NCI-H345 treated with DMSO at 0.1 percent for 48 hours (cell line): ENCODE measurements at regions not wholly inside any gene's neighbourhood (a gene's known extent, or its start where the extent isn't known, plus 50 kb on each side); places are given as distances from the start of the nearest gene placed in this dataset.
"Not testable (repeated sequence)": the region's sequence is repeated elsewhere in the genome, so short reads cannot be mapped to it uniquely, and the experiment has no call there.

Experiments used
- DNase-seq: peaks from one replicate; lab custom pipeline; 2025; ENCODE audit not compliant: unreplicated experiment; lab: John Stamatoyannopoulos, UW

DNA sequence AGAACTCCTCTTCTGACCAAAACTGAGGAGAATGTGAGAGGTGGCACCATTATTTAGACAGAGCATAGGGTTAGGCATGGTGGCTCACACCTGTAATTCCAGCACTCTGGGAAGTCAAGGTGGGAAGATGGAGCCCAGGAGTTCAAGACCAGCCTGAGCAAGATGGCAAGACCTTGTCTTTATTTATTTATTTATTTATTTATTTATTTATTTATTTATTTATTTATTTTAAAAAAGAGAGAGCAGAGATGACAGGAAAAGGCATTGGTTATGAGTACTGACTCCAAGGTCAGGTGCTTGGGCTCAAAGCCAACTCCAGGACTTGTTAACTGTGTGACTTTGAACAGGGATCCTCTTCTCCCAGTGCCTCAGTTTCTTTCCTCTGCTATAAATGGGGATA lies 217.7 kb downstream of the MEX3B start:
- DNase-seq: no peak

DNA sequence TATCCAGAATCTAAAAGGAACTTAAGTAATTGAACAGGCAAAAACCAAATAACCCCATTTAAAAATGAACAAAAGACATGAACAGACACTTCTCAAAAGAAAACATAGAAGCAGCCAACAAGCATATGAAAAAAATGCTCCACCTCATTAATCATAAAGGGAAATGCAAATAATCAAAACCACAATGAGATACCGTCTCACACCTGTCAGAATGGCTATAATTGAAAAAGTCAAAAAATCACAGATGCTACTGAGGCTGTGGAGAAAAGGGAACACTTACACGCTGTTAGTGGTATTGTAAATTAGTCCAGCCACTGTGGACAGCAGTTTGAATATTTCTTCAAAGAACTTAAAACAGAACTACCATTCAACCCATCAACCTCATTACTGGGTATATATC lies 220.7 kb downstream of the MEX3B start:
- DNase-seq: no peak

DNA sequence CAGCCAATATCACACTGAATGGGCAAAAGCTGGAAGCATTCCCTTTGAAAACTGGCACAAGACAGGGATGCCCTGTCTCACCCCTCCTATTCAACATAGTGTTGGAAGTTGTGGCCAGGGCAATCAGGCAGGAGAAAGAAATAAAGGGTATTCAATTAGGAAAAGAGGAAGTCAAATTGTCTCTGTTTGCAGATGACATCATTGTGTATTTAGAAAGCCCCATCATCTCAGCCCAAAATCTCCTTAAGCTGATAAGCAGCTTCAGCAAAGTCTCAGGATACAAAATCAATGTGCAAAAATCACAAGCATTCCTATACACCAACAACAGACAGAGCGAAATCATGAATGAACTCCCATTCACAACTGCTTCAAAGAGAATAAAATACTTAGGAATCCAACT lies 223.2 kb downstream of the MEX3B start:
- not testable (repeated sequence) for DNase-seq

DNA sequence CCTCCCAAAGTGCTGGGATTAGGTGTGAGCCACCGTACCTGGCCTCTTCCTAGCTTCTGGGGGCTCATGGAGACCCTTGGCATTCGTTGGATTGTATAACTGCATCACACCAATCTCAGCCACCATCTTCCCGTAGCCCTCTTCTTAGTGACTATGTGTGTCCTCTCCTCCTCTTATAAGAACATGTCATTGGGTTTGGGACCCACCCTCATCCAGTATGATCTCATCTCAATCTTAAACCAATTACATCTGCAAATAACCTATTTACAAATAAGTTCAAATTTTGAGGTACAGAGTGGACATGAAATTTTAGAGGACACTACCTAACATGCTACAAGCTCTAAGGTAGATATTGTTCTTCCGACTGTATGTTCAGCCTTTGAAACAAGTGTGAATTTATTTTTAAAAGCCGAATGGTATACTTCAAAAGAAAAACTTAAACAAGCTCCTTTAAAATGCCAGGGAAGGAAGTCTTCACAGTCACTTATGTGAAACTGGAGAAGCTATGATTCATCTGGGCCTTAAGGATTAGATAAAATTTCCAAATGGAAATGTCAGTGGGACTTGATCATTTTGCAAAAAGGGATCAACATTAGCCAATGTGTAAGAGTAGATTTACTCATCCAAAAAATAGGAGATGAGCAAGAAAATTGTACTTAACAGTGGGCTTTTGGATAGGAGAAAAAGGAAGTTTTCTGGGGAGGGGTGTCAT lies 225.7 kb downstream of the MEX3B start:
- no peak for DNase-seq

DNA sequence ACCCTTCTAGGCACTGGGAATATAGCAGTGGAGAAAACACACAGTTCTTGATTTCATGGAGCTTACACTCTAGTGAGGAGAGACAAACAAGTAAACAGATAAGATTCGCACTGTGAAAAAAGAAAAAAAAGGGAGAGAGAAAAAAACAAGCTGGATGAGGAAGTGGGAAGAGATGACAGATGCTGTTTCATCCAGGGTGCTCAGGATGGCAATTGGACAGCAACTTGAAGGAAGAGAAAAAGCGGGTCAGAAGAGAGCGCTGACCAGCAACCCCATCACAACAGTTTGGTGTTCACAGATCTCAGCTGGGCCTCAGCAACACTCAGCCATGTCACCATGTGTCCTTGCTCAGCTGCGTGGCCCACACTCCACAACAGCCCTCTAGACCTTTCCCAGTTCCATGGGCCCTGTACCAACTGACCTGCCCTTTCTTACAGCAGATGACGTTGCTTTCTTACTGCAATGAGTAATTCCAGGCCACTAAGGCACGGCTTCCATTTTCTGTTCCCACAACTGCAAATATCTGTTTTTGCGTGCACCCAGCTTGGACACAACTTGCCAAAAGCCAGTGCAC lies 230.8 kb downstream of the MEX3B start:
- no peak for DNase-seq

DNA sequence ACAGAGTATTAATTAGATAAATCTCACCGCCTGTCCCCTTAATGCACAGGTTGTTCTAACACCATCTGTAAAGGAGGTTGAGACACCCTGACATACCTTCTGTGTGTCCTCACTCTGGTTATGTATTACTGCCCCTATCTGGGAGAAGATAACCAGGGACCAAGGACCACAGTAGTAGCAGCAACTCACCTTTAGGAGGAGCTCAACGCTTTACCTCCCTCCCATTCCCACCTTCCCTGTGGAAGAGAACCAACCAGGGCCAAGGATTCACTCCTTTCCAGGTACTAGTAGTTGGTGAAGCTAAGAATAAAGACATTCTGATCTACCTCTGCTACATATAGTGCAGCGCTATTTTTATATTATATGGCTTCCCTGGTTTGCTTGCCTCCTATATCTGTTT lies 232.6 kb downstream of the MEX3B start:
- peak; percentile 28 for DNase-seq

DNA sequence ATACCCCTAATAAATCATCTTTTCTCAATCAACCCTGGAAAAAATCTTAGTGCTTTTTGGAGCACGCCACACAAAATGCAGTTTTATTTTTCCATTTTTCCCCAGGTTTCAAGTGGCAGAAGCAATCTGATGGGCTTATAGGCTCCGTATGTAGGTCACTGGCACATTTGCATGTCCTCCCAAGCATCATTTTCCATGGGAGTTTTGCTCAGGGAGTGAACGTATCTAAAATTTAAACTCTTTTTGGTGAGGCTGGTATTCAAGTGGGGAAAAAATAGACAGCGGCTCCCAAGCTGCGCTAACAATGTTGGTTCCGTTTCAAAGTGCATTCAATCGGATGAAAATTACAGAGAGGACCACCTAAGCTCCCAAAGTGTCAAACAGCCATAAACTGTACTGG lies 233.4 kb downstream of the MEX3B start:
- no peak for DNase-seq

DNA sequence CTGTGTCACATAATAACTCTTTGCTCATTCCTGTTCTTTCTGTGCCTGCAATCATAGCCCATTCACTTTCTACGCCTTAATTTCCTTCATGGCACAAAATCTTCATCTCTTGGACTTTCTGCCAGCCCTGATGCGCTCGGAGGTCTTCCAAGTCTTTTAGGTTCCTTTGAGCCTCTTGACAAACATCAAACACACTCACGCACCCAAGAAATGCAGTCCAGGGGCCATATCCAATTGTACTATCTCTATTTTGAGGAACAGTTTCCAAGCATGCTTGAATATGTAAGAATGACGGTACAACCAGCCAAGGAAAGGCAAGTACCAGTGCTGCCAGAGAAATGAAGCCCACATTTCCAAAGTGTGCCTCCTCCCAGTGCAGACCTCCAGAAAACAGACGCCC lies 234.1 kb downstream of the MEX3B start:
- DNase-seq: no peak

DNA sequence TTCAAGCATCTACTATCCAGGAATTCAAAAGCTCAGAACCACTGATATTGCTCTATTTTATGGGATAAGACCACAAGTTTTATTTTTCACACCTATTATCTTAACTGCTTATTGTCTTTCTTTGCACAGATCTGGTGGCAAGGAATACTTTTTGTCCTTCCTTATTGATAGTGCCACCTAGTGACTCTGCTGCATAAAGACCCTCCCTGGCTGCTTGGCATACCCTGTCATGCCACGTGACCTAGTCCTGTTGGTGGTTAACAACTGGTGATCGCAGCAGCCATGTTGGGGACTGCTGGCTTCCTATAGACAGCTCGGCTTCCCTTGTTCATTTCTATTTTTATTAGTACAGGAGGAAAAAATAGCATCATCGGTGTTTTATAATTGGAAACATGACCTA lies 236.3 kb downstream of the MEX3B start:
- no peak for DNase-seq

DNA sequence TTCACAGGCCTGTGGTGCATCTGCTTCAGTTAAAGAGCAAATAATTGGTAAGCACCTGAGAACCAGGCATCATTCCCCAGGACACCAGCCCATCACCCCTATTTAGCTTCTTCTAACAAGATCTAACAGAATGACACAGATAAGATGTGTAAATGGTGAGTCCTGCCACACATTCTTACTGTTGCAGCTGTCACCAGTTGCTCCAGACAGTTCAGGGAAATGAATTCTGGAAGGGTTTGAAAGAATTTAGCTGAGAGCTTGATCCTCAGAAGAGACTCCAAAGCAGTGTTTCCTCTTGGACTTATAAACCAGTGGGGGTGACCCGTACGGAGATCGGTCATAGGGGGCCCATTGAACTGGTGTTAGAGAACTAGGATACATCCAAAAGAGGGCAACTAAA lies 238.0 kb downstream of the MEX3B start:
- DNase-seq: no peak

DNA sequence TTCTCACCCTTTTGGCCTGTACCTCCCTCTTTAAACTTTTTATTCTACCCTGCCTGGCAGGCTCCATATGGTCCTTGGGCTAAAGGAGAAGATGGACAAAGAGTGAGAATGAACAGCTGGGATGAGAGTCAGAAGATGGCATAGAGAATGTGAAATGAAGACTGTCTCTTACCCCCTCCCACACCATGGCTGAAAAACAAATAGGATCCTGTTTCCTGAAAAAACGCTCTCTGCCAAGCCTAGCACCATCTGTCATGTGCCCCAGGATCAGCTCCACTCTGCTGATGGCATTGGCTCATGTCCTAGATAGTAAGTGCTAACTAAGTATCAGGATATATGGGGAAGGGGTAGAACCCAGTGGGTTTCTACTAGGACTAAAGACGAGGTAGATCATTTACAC lies 238.6 kb downstream of the MEX3B start:
- no peak for DNase-seq

DNA sequence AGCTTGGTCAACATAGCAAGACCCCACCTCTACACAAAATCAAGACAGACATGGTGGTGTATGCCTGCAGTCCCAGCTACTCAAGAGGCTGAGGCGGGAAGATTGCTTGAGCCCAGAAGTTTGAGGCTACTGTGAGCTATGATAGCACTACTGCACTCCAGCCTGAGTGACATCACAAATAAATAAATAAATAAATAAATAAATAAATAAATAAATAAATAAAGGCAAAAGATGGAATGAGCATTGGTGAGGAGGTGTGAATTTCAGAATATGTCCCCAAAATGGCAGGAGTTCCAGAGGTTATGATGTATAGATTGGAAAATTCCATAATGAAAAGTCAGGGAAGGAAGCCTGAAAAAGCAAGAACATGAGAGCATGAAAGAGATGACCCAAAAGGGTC lies 249.9 kb downstream of the MEX3B start:
- no peak for DNase-seq

DNA sequence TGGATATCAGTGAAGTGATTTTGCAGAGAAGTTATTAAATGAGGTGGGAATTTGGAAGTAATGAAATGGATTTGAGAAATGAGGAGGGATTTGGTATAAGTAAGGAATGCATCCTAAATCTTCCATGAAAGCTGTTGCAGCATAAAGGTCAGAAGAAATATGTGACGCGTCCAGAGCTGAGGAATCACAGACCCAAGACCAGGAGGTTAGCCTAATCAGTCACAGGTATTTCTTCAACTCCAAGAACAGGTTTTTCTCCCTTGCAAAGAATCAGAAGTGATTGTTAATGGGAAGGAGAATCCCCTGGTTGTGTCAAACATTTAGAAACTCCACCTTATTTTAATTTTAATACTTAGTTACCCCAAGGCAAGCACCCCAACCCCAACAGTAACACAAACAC lies 253.2 kb downstream of the MEX3B start:
- DNase-seq: no peak

DNA sequence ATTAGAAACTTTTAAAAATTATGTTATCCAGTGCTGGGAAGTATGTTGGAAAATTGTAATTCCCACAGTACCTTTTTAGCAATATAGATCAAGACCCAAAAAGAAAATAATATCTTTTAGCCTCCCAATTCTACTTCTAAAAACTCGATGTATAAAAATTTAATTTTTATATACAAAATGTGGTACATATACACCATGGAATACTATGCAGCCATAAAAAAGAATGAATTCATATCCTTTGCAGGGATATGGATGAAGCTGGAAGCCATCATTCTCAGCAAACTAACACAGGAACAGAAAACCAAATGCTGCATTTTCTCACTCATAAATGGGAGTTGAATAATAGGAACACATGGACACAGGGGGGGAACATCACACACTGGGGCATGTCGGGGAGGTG lies 254.5 kb downstream of the MEX3B start:
- DNase-seq: not testable (repeated sequence)

DNA sequence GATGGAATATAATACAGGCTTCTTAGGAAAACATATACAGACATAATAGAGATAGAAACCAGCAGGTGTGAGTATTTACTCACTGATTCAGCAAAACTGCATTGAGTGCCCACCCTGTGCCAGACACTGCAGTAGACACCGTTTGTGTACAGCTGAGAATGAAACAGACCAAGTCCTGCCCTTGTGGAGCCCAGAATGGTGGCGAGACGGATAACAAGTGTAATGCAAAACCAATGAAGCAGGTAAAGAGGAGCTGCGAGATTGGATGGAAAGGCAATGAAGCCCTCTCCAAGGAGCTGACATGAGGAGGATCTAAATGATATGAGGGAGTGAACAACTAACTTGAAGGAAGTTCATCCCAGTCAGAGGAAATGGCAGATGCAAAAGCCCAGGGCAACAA lies 256.4 kb downstream of the MEX3B start:
- peak; percentile 6 for DNase-seq

DNA sequence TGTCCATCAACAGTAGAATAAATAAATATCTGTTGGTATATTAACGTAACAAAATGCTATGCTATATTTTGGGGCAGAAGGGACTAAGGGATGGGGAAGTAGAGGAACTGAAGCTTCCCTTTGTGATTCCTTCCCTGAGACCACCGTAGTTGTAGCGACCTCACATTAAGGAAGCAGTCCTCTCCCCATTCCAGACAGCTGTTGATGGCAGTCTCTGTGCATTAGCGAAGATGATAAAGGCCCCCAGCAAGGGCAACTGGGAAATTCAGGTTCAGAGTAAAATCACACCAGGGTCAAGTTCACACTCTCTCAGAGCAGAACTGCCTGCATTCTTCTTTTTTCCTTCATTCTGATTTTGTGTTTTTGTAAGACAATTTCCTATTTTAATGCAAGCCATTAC lies 259.0 kb downstream of the MEX3B start:
- DNase-seq: no peak

DNA sequence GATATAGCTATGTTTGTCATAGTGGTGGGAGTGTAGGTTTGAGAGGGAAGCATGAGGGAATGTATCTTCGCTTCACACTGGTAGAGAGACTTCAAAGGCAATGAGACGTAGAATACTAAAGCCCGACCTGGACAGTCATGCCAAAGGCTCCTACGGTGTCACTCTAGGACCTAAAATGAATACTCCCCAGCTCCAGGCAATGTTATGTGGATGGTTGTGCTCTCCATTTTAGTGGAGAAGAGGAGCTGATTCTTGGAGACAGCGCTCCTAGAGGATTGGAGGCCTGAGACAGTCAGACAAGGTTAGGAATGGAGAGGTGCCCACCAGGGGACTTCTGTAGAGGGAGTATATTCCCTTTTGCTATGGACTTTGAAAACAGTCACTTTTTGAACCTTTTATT lies 260.1 kb downstream of the MEX3B start:
- DNase-seq: no peak

DNA sequence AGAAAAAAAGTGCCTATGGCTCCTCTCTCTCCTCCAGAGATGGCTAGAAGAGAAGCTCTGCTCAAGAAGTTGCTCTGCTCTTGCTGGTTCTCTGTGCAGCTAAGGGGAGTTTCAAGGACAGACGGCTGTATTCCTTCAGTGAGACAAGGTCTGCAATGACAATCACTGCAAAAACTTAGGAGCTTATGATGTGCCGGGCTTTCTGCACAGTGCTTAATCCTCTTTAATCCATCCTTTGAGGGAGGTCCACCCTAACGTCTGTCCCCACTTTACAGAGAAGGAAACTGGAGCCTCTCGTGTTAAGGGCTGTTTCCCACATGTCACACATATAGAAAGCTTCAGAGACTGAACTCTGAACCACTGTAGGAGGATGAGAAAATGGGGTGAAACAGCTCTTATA lies 260.6 kb downstream of the MEX3B start:
- DNase-seq: no peak

DNA sequence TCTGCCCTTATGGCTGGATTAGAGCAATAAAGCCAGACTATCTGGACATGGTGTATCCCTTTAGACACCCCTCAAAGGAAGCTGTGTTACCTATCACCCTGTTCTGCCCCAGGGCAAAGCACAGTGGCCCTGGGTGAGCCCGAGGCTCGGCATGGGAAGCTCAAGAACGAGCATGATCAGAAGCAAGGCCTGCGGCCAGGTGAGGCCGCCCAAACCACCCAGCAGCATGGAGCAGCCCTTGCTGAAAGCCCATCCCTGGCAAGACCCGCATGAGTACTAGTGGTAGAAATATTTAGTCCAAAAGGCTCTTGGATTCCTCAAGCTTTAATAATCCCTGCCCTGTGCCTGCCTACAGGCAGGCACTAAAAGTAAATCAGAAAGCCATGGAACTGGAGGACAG lies 261.1 kb downstream of the MEX3B start:
- no peak for DNase-seq

DNA sequence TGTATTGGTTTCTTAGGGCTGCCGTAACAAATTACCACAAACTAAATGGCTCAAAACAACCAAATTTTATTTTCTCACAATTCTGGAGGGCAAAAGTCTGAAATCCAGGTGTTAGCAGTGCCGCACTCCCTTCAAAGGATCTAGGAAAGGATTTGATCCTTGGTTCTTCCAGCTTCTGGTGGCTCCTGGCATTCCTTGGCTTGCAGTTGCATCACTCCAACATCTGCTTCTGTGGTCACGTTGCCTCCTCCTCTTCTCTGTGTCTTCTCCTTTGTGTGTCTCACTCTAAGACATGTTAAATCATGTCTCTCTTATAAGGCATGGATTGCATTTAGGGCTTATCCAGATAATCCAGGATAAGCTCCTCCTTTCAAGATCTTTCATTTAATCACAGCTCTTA lies 262.2 kb downstream of the MEX3B start:
- DNase-seq: no peak

DNA sequence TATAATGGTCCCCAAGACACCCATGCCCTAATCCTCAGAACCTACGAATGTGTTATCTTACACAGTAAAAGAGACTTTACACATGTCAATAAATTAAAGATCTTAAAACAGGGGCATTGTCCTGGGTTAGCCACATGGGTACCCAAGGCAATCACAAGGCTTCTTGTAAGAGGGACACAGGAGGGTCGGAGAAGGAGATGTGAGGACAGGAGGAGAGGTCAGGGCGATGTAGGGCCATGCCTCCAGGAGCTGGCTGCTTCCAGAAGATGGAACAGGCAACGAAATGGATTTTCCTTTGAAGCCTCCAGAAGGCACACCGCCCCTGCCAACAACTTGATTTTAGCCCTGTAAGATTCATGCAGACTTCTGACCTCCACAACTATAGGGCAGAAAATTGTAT lies 262.7 kb downstream of the MEX3B start:
- no peak for DNase-seq

DNA sequence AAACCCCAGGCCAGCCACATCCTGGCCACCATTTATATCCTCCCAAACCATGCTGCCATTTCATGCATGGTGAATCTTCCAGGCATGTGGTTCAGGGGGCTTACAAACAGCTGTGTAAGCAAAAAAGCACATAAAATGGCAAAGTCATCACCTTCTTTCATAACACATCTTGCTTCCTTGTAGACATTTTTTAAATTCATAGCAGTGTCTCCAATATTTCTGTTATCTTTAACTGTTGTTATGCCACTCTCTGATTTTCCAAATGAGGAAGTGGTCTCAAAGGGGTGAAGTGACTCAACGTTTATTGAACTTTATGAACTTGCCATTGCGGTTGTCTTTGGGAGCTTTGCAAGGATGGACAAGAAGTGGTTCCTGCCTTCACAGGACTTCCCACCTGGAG lies 264.4 kb downstream of the MEX3B start:
- DNase-seq: no peak

DNA sequence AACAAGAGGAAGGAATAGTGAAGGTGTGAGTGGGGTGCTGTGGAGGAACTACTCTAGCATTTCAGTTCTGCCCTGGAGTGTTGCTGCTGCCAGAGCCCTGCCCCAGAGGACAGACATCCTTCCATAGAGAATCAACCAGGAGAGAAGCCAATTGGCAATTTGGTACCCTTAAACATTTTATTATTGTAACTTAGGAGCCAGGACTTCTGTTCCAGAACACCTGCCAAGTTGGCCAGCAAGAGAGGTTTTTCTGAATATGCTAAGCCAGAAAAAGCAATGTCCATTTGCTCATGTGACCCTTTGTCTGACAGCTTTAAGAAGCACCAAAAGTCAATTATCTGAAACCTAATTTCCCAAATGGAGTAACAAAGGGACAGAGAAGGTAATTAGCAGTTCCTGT lies 264.9 kb downstream of the MEX3B start:
- no peak for DNase-seq
